IMR-90 (cell line): ENCODE measurements at regions not wholly inside any gene's neighbourhood (a gene's known extent, or its start where the extent isn't known, plus 50 kb on each side); places are given as distances from the start of the nearest gene placed in this dataset.

Experiments used
- ATAC-seq: fragments of 200-7000 bp; cut with Tn5 transposase; 2 replicates; pipeline ENCODE4 v1.9.1; 2020; ENCODE audit warnings: low read depth, mild to moderate bottlenecking, moderate library complexity
- BruUV-seq: library from RNA; stranded (reverse); fragments of 400-500 nt; replicated peaks from 2 replicates; lab custom pipeline; 2021; lab: Mats Ljungman, UMichigan
- CTCF ChIA-PET: fragments of 300-600 bp; formaldehyde crosslinking; extraction: SDS; loops from one replicate; lab custom pipeline; 2021; ENCODE audit warnings: antibody characterized with exemption; lab: Yijun Ruan, JAX
- POLR2A ChIA-PET: fragments of 300-600 bp; sonication (Branson Sonifier 250); formaldehyde crosslinking; loops from one replicate; lab custom pipeline; 2022; ENCODE audit warnings: antibody characterized with exemption; ENCODE audit not compliant: unreplicated experiment; lab: Charles Lee
- DNase-seq: peaks from one replicate; pipeline ENCODE4 v3.0.0; 2013
- H2AFZ ChIP-seq: replicated peaks from 2 replicates; pipeline ENCODE3; 2013; ENCODE audit warnings: low read length, mild to moderate bottlenecking; ENCODE audit not compliant: poor library complexity
- H2AK5ac ChIP-seq: 2 replicates; pipeline ENCODE4 v1.6.1; 2013; ENCODE audit warnings: low read depth, low read length, inconsistent platforms
- H2AK9ac ChIP-seq: replicated peaks from 2 replicates; pipeline ENCODE3; 2013; ENCODE audit warnings: mild to moderate bottlenecking, low read depth, low read length, moderate library complexity; ENCODE audit not compliant: poor library complexity
- H2BK120ac ChIP-seq: 2 replicates; pipeline ENCODE4 v1.6.1; 2013; ENCODE audit warnings: low read depth, low read length, inconsistent platforms
- H2BK15ac ChIP-seq: 3 replicates; pipeline ENCODE4 v1.6.1; 2013; ENCODE audit warnings: low read depth, low read length, inconsistent platforms
- H2BK20ac ChIP-seq: 2 replicates; pipeline ENCODE4 v1.6.1; 2013; ENCODE audit warnings: low read depth, mild to moderate bottlenecking, inconsistent platforms, low read length, moderate library complexity
- H2BK5ac ChIP-seq: 2 replicates; pipeline ENCODE4 v1.6.1; 2013; ENCODE audit warnings: mild to moderate bottlenecking, low read depth, low read length, inconsistent platforms; ENCODE audit not compliant: poor library complexity, severe bottlenecking
- H3K14ac ChIP-seq: replicated peaks from 2 replicates; pipeline ENCODE4 v1.6.1; 2013; ENCODE audit warnings: low read depth, low read length, inconsistent platforms
- H3K18ac ChIP-seq: 2 replicates; pipeline ENCODE4 v1.6.1; 2013; ENCODE audit warnings: low read depth, low read length, control low read depth
- H3K23ac ChIP-seq: 2 replicates; pipeline ENCODE4 v1.6.1; 2013; ENCODE audit warnings: low read depth, low read length, inconsistent platforms
- H3K27ac ChIP-seq: 2 replicates; pipeline ENCODE4 v1.5.1; 2013; ENCODE audit warnings: mild to moderate bottlenecking, control low read depth, low read length; ENCODE audit not compliant: insufficient read depth
- H3K27me3 ChIP-seq: 2 replicates; pipeline ENCODE4 v1.6.1; 2013; ENCODE audit warnings: low read length; ENCODE audit not compliant: control insufficient read depth, insufficient read depth
- H3K36me3 ChIP-seq: 2 replicates; pipeline ENCODE4 v1.6.1; 2013; ENCODE audit warnings: low read length, mixed read lengths; ENCODE audit not compliant: control insufficient read depth, insufficient read depth
- H3K4ac ChIP-seq: 2 replicates; pipeline ENCODE4 v1.6.1; 2013; ENCODE audit warnings: low read depth, low read length, inconsistent platforms
- H3K4me1 ChIP-seq: 2 replicates; pipeline ENCODE4 v1.6.1; 2013; ENCODE audit warnings: low read length, mixed read lengths; ENCODE audit not compliant: control insufficient read depth, insufficient read depth
- H3K4me2 ChIP-seq: 2 replicates; pipeline ENCODE4 v1.6.1; 2013; ENCODE audit warnings: low read depth, mild to moderate bottlenecking, control low read depth, low read length, moderate library complexity
- H3K4me3 ChIP-seq: 2 replicates; pipeline ENCODE4 v1.5.1; 2013; ENCODE audit warnings: low read depth, mild to moderate bottlenecking, control low read depth, low read length, moderate library complexity; ENCODE audit not compliant: insufficient read depth
- H3K56ac ChIP-seq: 2 replicates; pipeline ENCODE4 v1.6.1; 2013; ENCODE audit warnings: low read length, inconsistent platforms; ENCODE audit not compliant: insufficient read depth; ENCODE audit errors: extremely low read depth
- H3K79me1 ChIP-seq, 2 experiments: 2 replicates each; pipeline ENCODE4 v1.6.1; 2013; ENCODE audit warnings: low read length in 2 of 2, inconsistent platforms in 1 of 2, low read depth in 1 of 2
- H3K9ac ChIP-seq: 2 replicates; pipeline ENCODE4 v1.6.1; 2013; ENCODE audit warnings: low read depth, low read length, control low read depth
- H3K9me1 ChIP-seq: 2 replicates; pipeline ENCODE4 v1.6.1; 2013; ENCODE audit warnings: low read length, inconsistent platforms; ENCODE audit not compliant: insufficient read depth
- H3K9me3 ChIP-seq: 2 replicates; pipeline ENCODE4 v1.6.1; 2013; ENCODE audit warnings: low read length; ENCODE audit not compliant: control insufficient read depth, insufficient read depth
- H4K20me1 ChIP-seq: 2 replicates; pipeline ENCODE4 v1.6.1; 2013; ENCODE audit warnings: low read length, inconsistent platforms; ENCODE audit not compliant: insufficient read depth
- H4K5ac ChIP-seq: 2 replicates; pipeline ENCODE4 v1.6.1; 2013; ENCODE audit warnings: mild to moderate bottlenecking, low read depth, low read length, control low read depth
- H4K8ac ChIP-seq, 2 experiments: 2 replicates each; pipeline ENCODE4 v1.6.1; 2013; ENCODE audit warnings: low read depth in 2 of 2, low read length in 2 of 2, control low read depth in 1 of 2, inconsistent platforms in 1 of 2
- H4K91ac ChIP-seq: 2 replicates; pipeline ENCODE4 v1.6.1; 2013; ENCODE audit warnings: low read depth, low read length, inconsistent platforms; ENCODE audit not compliant: insufficient read depth
- BHLHE40 ChIP-seq: fragments of 150-350 bp; IDR thresholded peaks from 2 replicates; pipeline ENCODE4 v1.6.1; 2016; ENCODE audit warnings: mild to moderate bottlenecking, low read depth, low read length
- CEBPB ChIP-seq: IDR thresholded peaks from 2 replicates; pipeline ENCODE4 v1.6.1; 2012; ENCODE audit warnings: low read depth, low read length, improper control_type of control experiment
- CHD1 ChIP-seq: IDR thresholded peaks from 2 replicates; pipeline ENCODE4 v1.6.1; 2012; ENCODE audit warnings: low read depth, low read length, improper control_type of control experiment
- CTCF ChIP-seq: conservative IDR thresholded peaks from 2 replicates; pipeline ENCODE4 v1.5.1; 2012; ENCODE audit warnings: mild to moderate bottlenecking, low read depth, low read length, improper control_type of control experiment
- ELK1 ChIP-seq: fragments of 150-350 bp; IDR thresholded peaks from 2 replicates; pipeline ENCODE4 v1.6.1; 2016; ENCODE audit warnings: low read depth, mild to moderate bottlenecking, low read length, moderate library complexity, borderline replicate concordance
- FOS ChIP-seq: fragments of 150-350 bp; IDR thresholded peaks from 2 replicates; pipeline ENCODE4 v1.6.1; 2016; ENCODE audit warnings: low read depth, low read length
- MAFK ChIP-seq: IDR thresholded peaks from 2 replicates; pipeline ENCODE4 v1.6.1; 2012; ENCODE audit warnings: low read depth, low read length, improper control_type of control experiment
- MAZ ChIP-seq: IDR thresholded peaks from 2 replicates; pipeline ENCODE4 v1.6.1; 2012; ENCODE audit warnings: low read depth, mild to moderate bottlenecking, low read length, improper control_type of control experiment, moderate library complexity, borderline replicate concordance
- MXI1 ChIP-seq: IDR thresholded peaks from 2 replicates; pipeline ENCODE4 v1.6.1; 2012; ENCODE audit warnings: low read depth, mild to moderate bottlenecking, low read length, moderate library complexity, borderline replicate concordance
- NFE2L2 ChIP-seq: fragments of 150-350 bp; IDR thresholded peaks from 2 replicates; pipeline ENCODE4 v1.6.1; 2016; ENCODE audit warnings: low read depth, mild to moderate bottlenecking, low read length
- POLR2A ChIP-seq: IDR thresholded peaks from 2 replicates; pipeline ENCODE4 v1.6.1; 2012; ENCODE audit warnings: mild to moderate bottlenecking, low read depth, low read length
- RAD21 ChIP-seq: IDR thresholded peaks from 2 replicates; pipeline ENCODE4 v1.6.1; 2012; ENCODE audit warnings: low read length, improper control_type of control experiment
- RCOR1 ChIP-seq: IDR thresholded peaks from 2 replicates; pipeline ENCODE4 v1.6.1; 2012; ENCODE audit warnings: mild to moderate bottlenecking, low read length, improper control_type of control experiment; ENCODE audit not compliant: insufficient replicate concordance
- RFX5 ChIP-seq: IDR thresholded peaks from 2 replicates; pipeline ENCODE4 v1.8.0; 2012; ENCODE audit warnings: low read depth, mild to moderate bottlenecking, low read length, moderate library complexity
- SMC3 ChIP-seq: fragments of 150-350 bp; IDR thresholded peaks from 2 replicates; pipeline ENCODE4 v1.6.1; 2016; ENCODE audit warnings: low read depth, mild to moderate bottlenecking, antibody characterized with exemption, low read length, moderate library complexity
- WGBS, 2 experiments: methylation state at CpG; one replicate each; pipeline versions ENCODE4 v1.1.5 to v1.1.7; 2013; ENCODE audit warnings: missing lambda C conversion rate in 2 of 2; ENCODE audit not compliant: insufficient read length in 1 of 2; ENCODE audit errors: extremely low coverage in 2 of 2; 5-methylcytosine and 5-hydroxymethylcytosine counted together
- dilution Hi-C: fragments of 300-500 bp; cut with HindIII; formaldehyde crosslinking; loops from one replicate; pipeline ENCODE4 v1.14.3; 2018; ENCODE audit warnings: low sequenced_read_pairs; ENCODE audit not compliant: unreplicated experiment
- in situ Hi-C: fragments of 300-500 bp; cut with MboI; formaldehyde crosslinking; loops from 3 replicates; pipeline ENCODE4 v1.14.3; 2019; ENCODE audit warnings: low sequenced_read_pairs, inconsistent platforms, mixed read lengths
- intact Hi-C: fragments of 100-400 bp; cut with micrococcal nuclease; formaldehyde crosslinking; loops from 2 replicates; pipeline ENCODE4 v1.10.0; 2022

- Histone ChIP-seq H3K9me1 (no peaks in the 10 kb centered on the region), H3K56ac (no peak overlapping the region), H3K27ac (no peak overlapping the region), H2AK9ac (no peak overlapping the region), H3K9ac (no peak overlapping the region), H2AK5ac (no peak overlapping the region), H3K4me2 (no peak overlapping the region), H2BK20ac (no peak overlapping the region), H2BK120ac (no peak overlapping the region), H3K14ac (no peak overlapping the region), H2BK5ac (no peak overlapping the region), H3K36me3 (no peaks in the 10 kb centered on the region), H3K4ac (no peak overlapping the region), H3K4me1 (no peaks in the 10 kb centered on the region), H4K91ac (no peak overlapping the region), H2AFZ (peak overlapping the region; percentile 36), H3K27me3 (peaks cover 28% of the 10 kb centered on the region), H4K8ac (no peak overlapping the region), H3K79me1 (no peaks in the 10 kb centered on the region), H3K18ac (no peak overlapping the region), H3K4me3 (no peak overlapping the region), H2BK15ac (no peak overlapping the region), H4K5ac (no peak overlapping the region), H3K23ac (no peak overlapping the region), H4K20me1 (no peaks in the 10 kb centered on the region), H3K9me3 (no peaks in the 10 kb centered on the region)
- no peak for DNase-seq
- TF ChIP-seq RAD21 (no peak), NFE2L2 (no peak), CEBPB (no peak), FOS (no peak), RCOR1 (no peak), RFX5 (no peak), MAZ (no peak), POLR2A (no peak), CHD1 (no peak), MAFK (no peak), SMC3 (no peak), ELK1 (no peak), CTCF (no peak), BHLHE40 (no peak), MXI1 (no peak)
- BruUV-seq: no TSS peak
- ChIA-PET POLR2A (no interaction called here), CTCF (no interaction called here)
- ATAC-seq: no peak
- 68% methylated on average over 11 of the region's 13 CpGs; no CpG with 5 or more reads in 1 of the 2 experiments for WGBS, 2 experiments
- dilution Hi-C loops (no loop called here), intact Hi-C loops (no loop called here), in situ Hi-C loops (no loop called here)
These were observed 256.7 kb upstream of the HES1 start for GRCh38 chr3:193879099-193879863.
